G401 (cell line): ENCODE measurements at regions not wholly inside any gene's neighbourhood (a gene's known extent, or its start where the extent isn't known, plus 50 kb on each side); places are given as distances from the start of the nearest gene placed in this dataset.
"Not testable (repeated sequence)": the region's sequence is repeated elsewhere in the genome, so short reads cannot be mapped to it uniquely, and the experiment has no call there.

Source experiments
- DNase-seq: peaks from one replicate; pipeline ENCODE4 v3.0.0-alpha.2; 2015; ENCODE audit warnings: low spot score
- in situ Hi-C: cut with HindIII; loops from 2 replicates; pipeline ENCODE4 v1.10.0; 2016; ENCODE audit warnings: low sequenced_read_pairs, mixed read lengths

- in situ Hi-C loops, result no loop called here
- no peak for DNase-seq
These were observed 411.3 kb upstream of the SEMA3C start for GRCh38 chr7:81330108-81330507.

DNA sequence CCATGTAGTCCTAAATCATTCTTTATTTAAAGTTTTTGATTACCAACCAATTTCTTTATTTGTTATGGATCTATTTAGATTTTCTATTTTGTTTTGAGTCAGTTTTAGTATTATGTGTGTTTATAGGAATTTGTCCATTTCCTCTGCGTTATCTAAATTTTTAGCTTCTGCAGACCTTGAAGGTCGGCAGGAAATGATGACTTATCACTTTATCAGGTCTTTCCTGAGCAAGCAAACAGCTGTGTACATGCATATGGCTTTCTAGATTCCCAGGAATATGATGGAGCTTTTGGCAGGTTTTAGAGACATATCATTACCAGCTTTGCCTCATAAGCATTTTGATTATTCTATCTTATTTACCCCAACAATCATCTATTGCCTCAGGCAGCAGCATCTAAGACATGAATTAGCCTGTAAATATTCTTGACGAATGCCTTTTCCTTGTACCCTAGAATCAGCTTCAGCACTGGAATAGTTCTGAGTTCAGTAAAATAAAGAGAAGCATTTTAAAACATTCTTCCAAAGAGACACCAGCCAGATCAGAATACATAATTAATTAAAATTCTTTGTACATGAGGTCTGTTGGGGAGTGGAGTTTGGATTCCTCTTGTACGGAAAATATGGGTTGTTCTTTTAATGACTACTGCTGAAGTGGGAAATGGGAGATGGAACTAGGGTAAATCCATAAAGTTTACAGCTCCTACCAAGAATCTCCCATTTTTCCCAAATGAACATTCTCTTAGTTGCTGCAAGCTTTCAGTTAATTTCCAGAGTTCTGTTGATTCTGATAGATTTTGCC is 408.8 kb upstream of the SEMA3C start:
- in situ Hi-C loops, result no loop called here
- no peak for DNase-seq

GRCh38 chr7:81321949-81322348 is 403.1 kb upstream of the SEMA3C start:
- no peak for DNase-seq
- in situ Hi-C loops, result no loop called here

DNA sequence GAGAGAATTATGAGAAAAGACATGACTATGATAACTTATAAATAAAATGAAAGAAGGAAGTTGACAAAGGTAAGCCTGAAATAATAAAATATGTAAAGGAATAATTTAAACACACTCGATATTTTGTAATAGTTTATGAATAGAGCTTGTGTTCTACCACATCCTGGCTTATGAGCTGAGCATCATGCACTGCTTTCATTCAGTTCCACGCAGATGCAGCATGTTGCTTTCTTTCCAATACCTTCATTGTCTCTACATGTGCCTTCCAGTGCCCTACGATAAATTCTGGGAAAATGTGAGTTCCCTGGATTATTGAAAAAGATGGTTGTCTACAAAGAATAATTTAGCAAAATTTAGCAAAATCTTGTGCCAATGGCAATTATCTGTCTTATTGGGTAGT is 398.9 kb upstream of the SEMA3C start:
- in situ Hi-C loops, result no loop called here
- DNase-seq, result no peak

DNA sequence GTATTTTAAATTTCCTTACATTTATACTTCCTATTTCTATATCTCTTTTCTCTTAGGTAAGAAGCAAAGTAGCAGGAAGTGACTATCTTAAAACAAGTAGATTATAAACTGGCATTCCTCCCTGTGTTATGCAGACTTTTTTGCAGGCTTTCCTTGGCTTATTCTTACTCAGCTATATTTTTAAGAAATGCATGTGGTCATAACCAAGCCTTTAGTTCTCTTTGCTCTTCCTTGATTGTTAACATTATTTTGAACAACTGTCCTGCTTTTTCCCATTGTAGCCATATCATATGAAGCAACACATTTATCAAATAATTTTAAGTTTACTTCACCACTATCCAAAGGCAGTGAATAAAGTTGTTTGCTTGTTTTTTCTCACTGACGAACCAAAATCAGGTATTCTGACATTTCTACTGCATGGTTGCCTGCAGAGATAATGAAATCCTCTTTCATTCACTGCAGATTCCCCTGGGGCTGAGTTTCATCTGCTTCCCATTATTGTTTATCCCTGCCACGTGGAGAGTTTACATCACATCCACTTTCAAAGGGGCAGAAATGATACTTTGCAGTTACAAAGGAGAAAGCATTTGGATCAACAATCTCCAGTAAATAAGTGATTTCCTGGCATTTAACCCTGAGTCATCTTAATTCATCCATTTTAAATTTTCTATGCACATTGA is 389.9 kb upstream of the SEMA3C start:
- no peak for DNase-seq
- in situ Hi-C loops, result no loop called here

DNA sequence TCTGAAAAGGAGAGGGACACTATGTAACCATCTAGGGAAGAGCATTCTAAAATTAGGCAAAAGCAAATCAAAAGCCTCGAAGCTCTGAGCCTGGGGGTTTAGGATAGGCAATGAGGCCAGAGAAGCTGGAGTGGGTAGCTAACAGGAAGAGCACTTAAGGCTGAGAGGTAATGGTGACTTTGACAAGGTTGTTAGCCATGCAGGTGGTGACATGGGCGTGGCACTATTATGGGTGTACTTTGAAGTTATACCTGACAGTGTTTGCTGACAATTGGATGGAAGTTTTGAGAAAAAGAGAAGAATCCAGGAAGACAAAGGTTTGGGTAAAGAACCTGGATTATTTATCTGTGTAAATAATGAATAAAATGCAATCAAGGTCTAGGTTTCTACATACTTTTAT is 383.0 kb upstream of the SEMA3C start:
- in situ Hi-C loops, result no loop called here
- DNase-seq, result no peak

DNA sequence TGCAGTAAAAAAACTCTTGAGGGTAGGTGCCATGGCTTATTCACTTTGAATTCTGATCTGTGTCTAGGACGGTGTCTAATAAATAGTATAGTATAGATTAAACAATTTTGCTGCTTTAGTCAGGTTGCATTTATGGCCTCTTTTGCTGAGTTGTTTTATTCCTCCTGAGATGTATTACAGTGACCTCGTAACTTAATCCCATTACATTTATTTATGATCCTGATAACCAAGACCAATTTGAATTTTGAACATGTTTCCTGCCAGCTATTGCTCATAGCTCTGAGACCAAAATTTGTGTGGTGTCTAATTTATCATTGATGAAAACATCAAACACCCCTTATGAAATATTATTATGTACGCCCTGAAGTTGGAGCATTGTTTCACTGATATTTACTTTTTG is 381.9 kb upstream of the SEMA3C start:
- no peak for DNase-seq
- in situ Hi-C loops, result no loop called here

DNA sequence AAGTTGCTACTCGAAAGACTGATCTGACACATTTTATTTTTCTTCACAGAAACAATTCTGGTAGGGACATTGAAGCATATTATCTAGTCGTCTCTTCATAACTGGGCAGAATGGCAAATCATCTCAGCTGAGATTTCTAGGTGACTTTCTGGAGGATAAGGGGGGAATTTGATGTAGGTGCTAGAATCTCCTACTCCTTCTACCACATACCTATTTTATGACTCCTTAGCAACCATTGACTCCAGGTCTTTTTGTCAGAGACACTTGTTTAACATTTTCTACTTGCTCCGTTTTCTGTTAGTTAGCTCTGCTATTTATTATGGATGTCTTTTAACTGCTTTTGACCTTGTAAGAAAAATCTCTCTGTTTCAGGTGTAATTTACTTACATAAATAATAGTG is 380.9 kb upstream of the SEMA3C start:
- no peak for DNase-seq
- in situ Hi-C loops, result no loop called here

DNA sequence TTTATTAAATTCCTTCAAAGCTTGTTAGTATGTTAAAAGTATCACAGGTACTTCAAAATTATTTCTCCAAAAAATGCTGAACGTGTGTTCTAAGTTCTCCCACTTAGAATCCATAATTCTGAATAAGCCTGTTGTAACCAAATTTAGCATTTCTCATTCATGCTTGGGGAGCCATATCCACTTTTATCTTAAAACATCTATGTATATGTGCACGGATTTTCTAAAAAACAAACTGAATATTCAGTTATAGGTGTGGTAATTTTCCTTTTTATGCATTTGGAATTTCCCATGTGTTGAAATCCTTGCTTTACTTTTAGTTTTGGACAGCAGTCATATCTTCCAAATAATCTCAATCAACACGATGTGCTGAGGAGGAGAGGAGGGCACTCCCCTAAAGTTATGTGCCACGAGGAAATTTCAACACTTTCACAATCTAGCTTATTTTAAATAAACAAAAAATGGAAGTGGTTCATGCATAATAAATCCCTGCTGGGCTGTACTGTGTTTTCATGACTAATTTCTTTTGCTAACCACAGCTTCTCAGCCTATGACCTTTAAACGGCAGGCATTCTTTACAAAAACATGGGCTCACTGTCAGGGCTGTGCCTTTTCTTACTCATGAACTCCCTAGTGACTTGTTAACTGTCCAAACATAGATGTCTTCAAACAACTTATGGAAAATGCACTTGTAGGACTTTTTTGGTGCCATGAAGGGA is 380.3 kb upstream of the SEMA3C start:
- no peak for DNase-seq
- in situ Hi-C loops, result no loop called here

DNA sequence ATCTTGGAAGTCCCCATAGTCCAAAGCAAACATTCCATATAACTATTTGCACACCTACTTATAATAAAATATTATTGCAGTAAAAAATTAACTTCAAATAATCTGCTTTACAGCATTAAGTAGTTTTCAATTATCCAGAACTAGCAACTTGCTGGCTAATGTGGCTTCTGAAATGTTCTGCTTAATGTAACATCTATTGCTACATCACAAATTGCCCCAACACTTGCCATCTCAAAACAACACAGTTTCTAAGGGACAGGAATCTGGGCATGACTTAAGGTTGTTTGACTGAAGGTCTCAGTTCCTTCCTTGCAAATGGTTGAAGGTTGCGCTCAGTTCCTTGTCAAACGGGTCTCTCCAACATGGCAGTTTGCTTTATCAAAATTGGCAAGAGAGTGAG is 378.5 kb upstream of the SEMA3C start:
- DNase-seq, result no peak
- in situ Hi-C loops, result no loop called here

GRCh38 chr7:81296726-81297125 is 377.9 kb upstream of the SEMA3C start:
- no peak for DNase-seq
- in situ Hi-C loops, result no loop called here

DNA sequence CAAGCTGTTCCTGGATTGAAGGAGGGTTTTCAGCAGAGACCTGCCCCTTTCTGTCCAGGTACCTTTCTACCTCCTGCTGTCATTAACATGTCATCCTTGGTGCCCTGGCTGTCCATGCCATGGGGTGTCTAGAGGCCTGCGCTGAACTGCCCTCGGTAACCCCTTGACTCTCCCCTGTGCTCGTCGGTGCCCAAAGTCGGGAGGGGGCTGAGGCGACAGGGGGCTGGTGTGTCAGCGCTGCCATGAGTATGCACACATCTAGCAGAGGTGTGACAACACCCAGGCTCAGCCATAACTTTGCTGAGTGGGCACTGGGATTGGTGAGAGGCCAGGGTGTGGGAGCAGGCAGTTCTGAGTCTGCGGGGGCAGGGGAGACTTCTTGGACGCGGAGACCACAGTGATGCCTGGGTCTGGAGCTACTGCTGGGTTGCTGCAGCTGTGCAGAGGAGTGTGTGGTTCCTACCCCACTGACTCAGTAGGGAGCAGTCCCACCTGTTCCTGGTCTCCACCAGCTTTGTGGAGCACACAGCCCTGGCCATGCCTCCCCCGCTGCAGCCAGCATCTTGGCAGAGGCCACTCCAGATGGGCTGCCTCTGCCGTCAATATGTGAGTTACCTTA is 376.2 kb upstream of the SEMA3C start:
- DNase-seq, result no peak
- in situ Hi-C loops, result no loop called here

DNA sequence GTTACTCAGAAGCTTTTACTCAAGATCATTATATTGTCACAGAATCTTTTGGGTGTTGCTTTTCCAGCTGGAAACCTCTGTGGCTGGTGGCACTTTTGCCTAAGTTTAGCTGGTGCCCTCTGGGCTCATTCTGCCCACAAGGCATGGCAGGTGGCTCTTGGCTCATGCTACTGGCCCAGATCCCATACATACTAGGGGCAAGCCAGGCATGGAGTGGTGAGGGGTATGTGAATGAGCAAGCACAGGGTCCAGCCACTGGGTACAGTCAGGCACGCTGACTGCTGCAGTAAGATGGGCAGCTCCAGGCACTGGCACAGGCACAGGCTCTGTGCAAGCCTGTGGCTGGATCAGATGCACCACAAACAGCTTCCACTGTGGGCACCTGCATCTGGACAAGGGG is 375.0 kb upstream of the SEMA3C start:
- DNase-seq, result no peak
- in situ Hi-C loops, result no loop called here

DNA sequence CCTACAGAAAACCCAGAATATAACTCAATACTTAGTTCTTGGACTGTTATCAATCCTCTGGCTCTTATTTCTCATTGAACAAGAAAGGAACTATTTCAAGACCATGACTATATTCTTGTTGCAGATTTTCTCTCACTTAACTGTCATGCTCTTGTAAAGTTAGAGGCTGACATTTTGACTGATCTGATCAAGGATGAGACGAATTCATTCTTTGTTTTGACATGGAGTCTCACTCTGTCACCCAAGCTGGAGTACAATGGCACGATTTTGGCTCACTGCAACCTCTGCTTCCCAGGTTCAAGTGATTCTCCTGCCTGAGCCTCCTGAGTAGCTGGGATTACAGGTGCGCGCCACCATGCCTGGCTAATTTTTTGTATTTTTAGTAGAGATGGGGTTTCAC is 367.9 kb upstream of the SEMA3C start:
- DNase-seq, in situ Hi-C loops: not testable (repeated sequence)

- in situ Hi-C loops, result no loop called here
- no peak for DNase-seq
These were observed 366.5 kb upstream of the SEMA3C start for GRCh38 chr7:81285142-81285871.

DNA sequence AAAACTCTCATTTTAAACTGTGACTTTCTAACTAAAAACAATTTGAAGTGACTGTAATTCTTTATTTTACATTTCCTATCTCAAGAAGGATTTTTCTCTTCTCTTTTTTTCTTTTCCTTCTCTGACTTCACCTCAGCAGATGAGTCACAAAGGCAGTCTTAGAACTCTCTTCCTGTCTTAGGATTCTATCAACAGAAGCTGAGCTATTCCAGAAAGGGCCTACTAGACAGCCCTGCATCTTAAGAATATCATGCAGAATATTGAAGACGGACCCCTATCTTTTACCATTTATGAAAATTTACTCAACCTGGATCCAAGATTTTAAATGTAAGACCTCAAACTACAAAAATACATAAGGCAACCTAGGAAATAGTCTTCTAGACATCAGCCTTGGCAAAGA is 365.7 kb upstream of the SEMA3C start:
- DNase-seq, result no peak
- in situ Hi-C loops, result no loop called here

GRCh38 chr7:81280531-81280930 is 361.7 kb upstream of the SEMA3C start:
- no peak for DNase-seq
- in situ Hi-C loops, result no loop called here

- in situ Hi-C loops, result no loop called here
- DNase-seq, result no peak
These were observed 358.8 kb upstream of the SEMA3C start for GRCh38 chr7:81277691-81278090.

- in situ Hi-C loops, result no loop called here
- DNase-seq, result no peak
These were observed 354.9 kb upstream of the SEMA3C start for GRCh38 chr7:81273601-81274397.
